HG02763 (cell line): ENCODE measurements at regions not wholly inside any gene's neighbourhood (a gene's known extent, or its start where the extent isn't known, plus 50 kb on each side); places are given as distances from the start of the nearest gene placed in this dataset.
A peak's percentile ranks its signal among the peaks of the same experiment; 100 is the strongest.

ENCODE experiments used
- ATAC-seq: cut with Tn5 transposase; IDR thresholded peaks from one replicate; pipeline ENCODE4 v1.9.1; 2021; ENCODE audit warnings: mild to moderate bottlenecking, moderate library complexity; ENCODE audit not compliant: unreplicated experiment

DNA sequence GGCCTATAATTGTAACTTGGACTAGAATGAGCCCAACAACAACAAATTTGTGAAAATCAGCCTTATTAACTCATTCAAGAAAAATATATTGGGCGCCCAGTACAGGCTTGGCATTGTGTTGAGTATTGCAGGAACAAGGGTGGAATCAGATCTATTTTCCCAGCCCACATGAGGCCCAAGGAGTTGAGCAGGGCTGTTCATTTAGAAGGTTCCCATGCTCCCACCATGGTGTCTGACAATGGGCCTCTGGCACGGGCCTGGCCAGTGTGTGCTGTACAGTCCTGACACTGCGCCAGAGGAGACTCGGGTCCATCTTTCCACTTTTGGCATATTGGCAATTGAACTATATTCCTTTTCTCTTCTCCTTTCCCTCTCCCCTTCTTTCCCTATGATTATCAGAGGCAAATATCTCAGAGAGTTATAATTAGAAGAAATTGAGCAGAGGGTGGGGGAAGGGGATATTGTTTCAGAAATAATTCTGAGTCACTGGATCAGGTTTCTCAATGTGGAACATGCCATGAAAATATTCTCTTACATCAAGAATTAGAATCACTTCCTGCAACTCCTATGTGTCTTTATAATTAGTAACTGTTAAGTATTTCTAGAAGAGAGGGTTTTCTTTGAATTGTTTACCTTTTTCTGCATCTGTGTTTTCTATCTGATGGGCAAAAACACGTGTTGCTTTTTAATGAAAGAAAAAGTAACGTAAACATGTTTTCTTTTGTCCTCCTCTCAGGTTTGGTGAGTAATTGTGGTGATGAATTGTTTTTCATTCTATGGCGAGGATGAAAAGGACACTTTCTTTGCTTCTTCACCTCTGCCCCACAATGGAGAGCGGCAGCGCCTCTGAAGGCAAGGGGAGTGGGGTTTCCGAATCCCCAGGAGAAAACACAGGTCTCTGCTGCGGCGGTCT, 209.4 kb downstream of the FOXA2 start:
- no peak for ATAC-seq

DNA sequence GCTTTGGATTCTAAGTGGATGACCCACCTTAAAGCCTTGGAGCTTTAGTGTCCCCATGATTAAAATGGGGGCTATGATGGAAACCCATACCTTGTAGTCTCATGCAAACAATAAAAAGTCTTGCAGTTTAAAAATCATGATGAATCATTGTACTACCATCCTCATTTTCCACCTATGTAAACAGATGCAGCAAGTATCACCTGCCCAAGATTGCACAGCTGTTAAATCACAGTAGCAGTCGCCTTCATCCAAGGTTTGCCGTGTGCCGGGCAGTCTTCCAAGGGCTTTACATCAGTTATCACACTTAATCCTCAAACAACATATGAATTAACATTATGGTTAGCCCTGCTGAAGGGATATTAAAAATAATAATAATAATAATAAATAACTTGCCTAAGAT, 210.3 kb downstream of the FOXA2 start:
- ATAC-seq: no peak

DNA sequence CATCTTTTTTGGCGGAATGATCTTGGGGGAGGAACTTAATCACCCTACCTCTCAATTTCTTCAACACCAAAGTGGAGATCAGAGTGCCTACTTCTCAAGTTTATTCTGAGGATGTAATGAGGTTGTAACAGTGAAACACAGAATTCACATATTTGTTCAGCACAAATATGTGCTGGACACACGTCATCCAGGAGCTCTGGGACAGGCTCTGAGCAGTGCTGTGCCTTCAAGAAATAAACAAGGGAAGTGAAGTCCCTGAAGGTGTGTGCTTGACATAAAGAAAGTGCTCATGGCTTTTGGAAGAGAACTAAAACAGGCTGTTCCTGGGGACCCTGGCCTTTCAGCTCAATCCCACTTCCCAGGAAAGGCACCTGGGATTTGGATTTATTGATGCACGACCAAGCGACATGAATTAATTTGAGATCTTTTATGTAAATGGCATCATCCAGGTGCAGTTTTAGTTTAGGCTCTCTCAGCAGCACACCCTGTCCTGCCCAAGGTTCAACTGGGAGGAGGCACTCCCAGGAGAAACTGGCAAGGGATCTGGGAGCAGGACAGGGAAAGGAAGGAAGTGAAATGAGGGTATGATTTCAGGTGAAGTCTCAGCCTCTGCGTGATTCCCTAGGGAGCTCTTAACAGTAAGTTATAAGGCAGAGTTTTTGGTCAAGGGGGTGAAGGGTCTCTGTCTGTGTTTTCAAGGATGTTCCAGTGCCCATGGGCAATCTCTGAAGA, 211.0 kb downstream of the FOXA2 start:
- no peak for ATAC-seq

DNA sequence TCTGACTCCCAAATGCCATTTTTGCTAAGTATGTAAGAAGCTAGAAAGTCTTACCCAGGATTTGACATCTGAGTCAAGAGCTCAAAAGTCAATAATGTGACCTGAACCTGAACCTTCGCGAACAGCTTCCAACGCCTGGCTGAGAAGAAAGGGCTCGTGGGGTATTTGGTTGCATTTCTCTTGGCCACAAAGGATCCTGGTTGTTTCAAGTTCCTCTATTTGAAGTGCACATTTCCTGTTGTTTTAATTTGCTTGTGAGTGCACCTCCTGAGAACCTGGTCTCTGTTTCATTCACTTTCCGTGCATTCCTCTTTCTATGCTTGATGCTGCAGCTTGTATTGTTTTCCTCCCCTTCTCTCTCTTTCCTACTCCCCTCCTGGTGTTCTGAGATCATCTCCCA, 212.5 kb downstream of the FOXA2 start:
- ATAC-seq: peak; percentile 84

DNA sequence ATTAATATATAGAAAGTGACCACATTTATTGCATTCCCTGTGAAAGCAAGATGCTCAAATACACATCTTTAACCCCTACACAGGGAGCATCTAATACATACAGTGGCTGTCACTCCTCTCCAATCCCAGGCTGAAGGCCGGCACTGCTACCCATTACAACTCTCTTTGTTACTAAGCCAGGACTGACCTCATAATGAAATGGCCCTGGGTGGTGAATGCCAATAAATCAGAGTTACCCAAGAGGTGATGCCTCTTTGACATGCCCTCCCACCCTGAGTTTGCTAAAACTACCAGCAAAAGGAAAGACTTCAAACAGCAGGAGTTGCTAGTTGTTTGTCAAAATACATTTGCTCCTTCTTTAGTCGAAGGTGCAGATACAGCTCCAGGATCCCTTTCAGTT, 214.2 kb downstream of the FOXA2 start:
- no peak for ATAC-seq

DNA sequence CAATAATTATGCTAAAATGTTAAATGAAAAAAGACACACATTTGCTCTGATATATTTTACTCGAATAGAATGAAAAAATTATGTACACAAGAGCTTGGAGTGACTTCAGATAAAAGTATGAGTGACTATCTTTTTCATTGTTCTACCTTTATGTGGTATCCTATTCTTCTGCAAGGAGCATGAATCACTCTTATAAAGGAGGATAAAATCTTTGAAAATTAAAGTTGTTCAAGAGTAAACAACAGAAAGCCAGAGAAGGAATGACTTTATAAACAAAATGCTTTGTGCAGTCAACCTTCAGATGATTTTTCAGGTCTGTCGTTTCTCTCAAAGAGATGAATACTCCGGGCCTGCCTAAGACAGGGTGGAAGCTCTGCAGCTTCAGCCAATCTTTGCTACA, 215.3 kb downstream of the FOXA2 start:
- ATAC-seq: no peak

DNA sequence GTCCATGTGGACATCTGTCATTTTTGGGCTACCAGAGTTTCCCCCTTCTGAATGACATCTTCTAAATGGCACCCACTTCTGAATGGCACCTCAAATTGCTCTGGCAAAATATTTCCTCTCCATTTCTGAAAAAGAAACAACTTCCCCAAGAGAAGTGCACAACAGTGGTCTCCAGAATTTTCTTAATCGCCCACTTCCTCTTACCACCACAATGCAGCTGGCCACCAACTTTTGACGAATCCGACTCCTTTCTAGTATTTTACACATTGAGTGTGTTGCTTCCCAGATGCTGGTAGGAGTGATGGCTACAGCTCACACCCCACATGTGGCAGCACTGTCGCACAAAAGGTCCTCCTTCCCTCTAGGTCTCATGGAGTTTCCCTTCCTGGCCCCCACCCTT, 216.1 kb downstream of the FOXA2 start:
- no peak for ATAC-seq

DNA sequence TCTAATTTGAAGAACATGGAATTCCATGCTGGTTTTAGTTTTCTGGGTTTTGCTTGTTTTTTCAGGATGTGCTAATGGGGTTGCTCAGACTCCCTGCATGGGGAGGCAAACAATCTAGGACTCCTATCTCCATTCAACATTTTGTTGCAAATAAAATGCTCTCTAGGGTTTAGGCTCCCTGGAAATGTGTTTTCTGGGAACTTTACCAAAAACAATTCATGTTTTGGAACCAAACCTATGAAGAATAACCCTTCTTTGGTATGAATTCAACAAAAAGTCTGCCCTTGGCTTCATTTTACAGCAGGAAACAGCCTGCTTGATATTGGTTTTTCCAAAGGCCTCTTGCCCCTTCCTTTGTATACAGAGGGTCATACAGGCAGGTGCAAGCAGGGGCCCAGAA, 217.7 kb downstream of the FOXA2 start:
- no peak for ATAC-seq

DNA sequence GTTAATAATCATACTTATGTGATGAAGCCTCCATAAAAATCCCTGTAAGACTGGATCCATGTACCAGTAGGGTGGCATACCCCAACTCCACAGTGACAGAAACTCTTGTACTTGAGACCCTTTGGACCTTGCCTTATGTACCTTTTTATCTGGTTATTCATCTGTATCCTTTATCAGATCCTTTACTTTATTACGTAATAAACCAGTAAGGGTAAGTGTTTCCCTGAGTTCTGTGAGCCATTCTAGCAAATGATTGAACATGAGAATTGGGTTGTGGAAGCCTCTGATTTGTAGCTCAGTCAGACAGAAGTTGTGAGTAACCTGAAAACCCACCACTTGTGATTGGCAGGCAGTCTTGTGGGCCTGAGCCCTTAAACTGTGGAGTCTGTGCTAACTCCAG, 229.7 kb downstream of the FOXA2 start:
- no peak for ATAC-seq

DNA sequence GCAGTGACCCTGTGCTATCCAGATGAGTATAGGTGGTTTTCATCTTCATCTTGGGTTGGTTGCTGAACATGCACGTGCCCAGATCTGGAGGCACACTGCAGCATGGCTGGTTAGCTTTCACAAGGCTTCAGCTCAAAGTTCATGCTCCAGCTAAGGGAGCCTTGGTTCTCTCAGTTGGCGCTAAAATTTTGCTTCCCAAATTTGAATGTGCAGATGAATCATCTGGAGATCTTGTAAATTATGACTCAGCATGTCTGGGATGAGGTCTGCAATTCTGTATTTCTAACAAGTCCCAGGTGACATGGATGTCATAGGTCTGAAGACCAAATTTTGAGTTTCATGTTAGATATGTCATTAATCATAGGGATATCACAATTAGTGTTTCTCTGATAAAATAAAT, 230.8 kb downstream of the FOXA2 start:
- no peak for ATAC-seq

DNA sequence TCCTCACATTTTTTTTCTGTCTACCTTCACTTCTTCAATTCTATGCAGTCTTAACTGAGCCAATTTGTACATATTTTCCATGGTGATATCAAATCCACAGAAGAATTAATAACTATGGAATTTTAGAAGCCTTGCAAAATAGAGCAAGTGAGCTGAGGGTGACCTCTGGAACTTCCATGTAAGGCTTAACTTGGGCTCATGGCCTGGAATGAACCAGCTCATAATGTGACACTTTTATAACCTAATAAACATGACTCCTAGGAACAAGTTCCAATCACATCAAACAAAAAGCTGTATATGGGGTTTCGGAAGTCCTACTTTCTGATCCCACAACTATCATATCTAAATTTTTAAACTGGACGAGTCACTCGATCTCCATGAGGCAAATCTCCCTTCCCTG, 232.4 kb downstream of the FOXA2 start:
- ATAC-seq: no peak

DNA sequence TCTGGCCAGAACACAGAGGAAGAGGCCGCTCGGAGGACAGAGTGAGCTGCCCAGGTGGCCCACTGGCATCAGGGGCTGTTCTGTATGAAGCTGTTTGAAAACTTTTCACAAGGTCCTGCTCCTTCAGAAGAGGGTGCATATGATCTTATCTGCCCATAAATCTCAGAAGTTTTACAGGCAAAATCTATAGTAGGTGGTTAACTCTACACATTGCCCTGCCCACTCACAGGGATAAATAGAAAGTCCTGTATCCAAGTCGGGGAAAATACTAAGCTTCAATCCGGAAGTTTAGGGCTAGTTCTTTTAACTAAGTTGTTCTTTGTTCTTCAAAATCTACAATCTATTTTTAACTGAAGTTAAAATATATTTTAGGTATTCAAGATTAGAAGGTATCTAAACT, 233.7 kb downstream of the FOXA2 start:
- no peak for ATAC-seq

DNA sequence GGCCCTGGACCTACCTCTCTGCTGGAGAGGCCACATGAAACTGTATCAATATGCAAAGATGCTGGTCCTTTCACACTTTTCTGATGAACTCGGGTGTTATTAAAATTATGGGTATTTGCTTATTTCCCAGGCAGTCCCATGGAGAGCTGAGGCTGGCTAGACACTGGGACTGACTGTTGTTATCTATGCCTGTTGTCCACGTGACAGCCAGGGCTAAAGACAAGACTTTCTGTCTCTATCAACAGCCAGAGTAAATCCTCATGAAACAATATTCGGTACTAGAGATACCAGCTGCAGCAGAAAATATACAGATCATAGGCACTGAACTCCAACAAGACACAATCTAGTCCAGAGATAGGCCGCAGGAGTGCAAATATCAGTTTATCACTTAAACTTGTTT, 236.4 kb downstream of the FOXA2 start:
- ATAC-seq: no peak

DNA sequence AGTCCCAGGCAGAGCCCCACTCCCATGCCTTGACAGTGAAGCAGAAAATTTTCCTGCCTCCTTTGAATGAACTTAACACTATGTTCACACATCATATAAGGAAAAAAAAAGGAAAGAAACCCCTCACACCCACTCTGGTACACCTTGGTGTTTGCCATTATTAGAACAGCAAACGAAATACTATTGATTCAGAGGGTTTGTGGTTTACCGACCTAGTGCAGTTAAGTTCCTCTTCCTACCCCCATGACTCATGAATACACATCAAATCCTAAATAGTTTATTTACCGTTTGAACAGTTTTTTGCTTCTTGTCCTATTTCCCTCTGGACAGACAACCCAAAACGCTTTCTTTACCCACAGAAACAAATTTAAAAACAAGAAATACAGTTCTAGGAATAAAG, 237.7 kb downstream of the FOXA2 start:
- no peak for ATAC-seq

DNA sequence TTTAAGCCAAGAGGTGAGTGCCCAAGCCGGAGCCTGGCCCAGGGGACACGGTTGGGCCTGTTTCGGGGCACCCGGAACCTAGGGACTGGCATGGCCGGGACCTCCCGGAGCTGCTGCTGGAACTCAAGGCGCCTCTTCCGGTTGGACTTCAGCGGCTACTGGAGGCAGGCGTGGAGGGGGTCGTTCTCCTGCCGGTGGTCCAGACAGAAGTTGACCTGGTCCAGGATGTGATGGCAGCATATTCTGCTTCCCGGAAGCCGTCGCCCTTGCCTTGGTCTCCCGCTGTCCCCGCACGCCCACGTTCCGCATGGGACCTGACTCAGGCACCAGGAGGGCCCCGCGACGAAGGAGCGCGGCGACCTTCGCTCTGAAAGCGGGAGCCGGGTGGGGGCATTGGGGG, 240.8 kb downstream of the FOXA2 start:
- ATAC-seq: no peak

DNA sequence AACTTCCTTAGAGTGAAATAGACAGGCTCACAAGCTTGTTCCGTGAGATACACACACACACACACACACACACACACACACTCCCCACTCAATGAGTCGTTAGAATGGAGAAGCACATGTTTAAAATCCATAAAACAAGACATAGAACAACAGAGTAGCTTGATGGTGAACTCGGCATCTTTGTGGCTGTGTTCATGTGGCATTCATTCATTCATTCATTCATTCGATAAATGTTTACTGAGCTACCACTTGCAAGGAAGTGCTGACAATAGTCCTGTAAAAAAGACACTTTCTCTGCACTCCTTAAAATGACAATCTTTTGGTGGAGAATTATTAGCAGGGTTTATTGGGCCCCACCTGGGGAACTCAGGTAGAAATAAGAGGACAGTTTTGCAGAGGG, 242.0 kb downstream of the FOXA2 start:
- no peak for ATAC-seq

DNA sequence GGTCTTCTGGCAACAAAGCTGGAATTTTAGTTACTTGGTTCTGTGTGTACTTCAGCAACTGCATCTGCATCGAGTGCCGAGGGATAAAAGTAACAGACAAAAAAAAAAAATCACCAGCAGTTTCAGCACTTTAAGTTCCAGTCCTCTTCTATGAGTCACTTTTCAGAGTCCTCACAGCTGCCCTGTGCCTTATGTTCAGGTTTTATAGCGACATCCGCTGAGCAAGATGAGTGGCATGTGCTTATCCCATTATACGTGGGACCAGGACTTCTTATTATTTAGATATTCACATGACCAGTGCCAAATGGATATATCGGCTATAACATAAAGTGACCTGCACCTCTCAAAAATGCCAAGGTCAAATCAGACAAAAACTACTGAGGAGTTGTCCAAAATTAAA, 242.9 kb downstream of the FOXA2 start:
- no peak for ATAC-seq

DNA sequence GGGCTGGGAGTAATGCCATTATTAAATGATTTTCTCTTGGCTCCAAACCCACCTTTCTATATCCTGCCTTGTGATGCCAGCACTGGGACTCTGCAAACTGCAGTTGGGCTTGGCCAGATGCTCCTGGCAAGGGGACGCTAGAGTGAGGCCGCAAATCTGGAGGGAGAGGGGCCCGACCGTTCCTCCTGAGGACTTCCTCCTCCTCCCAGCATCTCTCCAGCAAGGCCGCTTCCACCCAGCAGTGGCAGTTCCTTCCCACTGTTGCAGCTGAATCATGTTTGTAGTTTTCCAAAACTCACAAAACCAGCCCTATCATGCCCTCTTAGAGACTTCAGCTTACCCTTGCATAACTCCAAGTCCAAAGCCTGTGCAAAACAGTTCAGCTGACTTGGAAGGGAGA, 244.4 kb downstream of the FOXA2 start:
- ATAC-seq: no peak

DNA sequence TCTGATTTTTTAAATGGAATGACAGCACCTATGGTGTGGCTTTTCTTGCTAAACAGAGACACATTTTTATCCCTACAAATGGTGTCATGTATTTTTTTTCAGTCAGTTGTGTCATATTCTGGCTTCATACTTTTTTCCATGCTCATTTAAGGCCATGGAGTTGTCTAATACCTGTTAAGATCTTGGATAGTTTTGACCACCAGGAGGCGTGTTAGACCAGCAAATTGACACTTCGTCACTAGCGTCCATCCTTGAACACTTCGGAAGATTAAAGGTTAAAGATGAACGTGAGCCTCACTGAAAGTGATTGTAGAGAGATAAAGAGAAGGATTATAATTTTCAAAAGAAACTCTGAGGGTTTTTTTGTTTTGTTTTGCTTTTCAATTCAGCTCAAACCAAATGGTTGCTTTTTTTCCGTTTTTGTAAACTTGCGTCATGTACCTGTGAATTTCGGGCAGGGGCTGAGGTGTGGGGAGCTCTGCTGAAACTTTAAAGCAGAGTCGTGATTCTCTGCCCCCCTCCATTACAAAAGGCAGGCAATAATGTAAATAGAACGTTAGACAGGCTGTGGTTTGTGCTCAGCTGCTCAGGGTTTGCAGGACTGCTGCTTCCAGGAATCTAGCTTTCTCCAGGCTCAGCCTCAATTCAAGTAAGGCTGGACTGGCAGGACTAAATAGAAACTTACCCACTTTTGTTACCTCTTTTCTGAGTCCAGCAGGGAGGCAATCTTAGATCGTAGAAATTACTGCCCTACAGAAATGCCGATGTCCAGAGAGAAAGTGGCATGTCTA, 245.1 kb downstream of the FOXA2 start:
- ATAC-seq: no peak

DNA sequence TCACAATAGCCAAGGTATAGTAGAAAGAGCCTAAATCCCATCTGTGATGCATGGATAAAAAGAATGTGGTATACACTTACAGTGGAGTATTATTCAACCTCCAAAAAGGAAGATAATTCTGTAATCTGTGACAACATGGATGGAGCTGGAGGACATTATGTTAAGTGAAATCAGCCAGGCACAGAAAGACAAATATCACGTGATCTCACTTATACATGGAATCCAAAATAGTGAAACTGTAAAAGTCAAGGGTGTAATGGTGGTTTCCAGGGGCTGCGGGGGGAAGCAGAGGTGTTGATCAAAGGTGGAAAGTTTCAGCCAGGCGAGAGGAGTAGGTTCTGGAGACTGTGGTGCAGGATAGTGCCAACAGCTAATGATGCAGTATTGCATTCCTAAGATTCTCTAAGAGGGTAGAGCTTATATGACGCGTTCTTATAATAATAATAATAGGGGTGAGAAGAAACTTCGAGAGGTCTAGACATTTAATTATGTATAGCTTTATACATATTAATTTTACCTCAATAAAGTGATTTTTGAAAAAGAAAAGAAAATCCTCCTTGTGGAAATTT, 246.1 kb downstream of the FOXA2 start:
- ATAC-seq: no peak

DNA sequence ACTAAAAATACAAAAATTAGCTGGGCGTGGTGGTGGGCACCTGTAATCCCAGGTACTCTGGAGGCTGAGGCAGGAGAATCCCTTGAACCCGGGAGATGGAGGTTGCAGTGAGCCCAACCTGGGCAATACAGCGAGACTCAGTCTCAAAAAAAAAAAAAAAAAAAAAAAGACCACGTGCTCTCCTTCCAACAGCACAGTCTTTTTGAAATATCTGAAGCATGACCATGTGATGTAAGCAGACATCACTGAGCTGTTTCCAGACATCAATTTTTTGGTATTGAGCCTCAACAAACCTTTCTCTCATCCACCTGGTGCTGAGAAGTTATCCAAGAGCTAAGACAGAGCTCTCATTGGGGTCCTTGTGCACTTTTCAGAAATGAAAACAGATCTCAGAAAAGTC, 249.2 kb downstream of the FOXA2 start:
- no peak for ATAC-seq
